Keratinocyte (primary cell): ENCODE measurements at regions not wholly inside any gene's neighbourhood (a gene's known extent, or its start where the extent isn't known, plus 50 kb on each side); places are given as distances from the start of the nearest gene placed in this dataset.

ENCODE experiments used
- EZH2 ChIP-seq: IDR thresholded peaks from one replicate; pipeline ENCODE4 v1.6.1; 2012; ENCODE audit warnings: inconsistent platforms, mild to moderate bottlenecking, low read length, moderate library complexity
- TF ChIP-seq, protein P1 (sequence below), 3 experiments: IDR thresholded peaks in 1 of 3; conservative IDR thresholded peaks in 1 of 3; optimal IDR thresholded peaks in 1 of 3; 2 replicates in 2 of 3; 3 replicates in 1 of 3; pipeline versions ENCODE3 to v1.5.1; 2011; ENCODE audit warnings: low read length in 3 of 3, mild to moderate bottlenecking in 3 of 3, moderate library complexity in 2 of 3, control low read depth in 1 of 3, inconsistent platforms in 1 of 3; ENCODE audit not compliant: insufficient read depth in 2 of 3; ENCODE audit errors: extremely low read depth in 1 of 3

DNA sequence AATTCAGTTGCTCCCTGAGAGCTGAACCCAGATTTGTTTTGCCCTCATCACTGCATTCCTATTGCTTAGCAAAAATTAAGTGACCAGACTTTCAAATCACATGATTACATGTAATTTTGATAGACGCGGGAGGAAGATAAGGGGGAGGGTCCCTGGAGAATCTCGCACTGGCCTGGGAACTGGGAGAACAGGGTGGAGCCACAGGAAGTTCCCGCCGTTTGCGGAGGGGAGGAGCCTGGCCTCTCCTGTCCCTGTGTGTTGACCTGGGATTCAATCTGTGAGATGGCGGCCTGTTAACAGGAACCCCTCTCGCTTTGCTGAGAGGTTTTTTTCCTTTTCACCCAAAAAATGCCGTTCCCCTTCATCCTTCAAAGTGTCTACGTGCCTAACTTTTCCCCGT, 142.9 kb upstream of the OR13F1 start:
- TF ChIP-seq, protein P1, sequence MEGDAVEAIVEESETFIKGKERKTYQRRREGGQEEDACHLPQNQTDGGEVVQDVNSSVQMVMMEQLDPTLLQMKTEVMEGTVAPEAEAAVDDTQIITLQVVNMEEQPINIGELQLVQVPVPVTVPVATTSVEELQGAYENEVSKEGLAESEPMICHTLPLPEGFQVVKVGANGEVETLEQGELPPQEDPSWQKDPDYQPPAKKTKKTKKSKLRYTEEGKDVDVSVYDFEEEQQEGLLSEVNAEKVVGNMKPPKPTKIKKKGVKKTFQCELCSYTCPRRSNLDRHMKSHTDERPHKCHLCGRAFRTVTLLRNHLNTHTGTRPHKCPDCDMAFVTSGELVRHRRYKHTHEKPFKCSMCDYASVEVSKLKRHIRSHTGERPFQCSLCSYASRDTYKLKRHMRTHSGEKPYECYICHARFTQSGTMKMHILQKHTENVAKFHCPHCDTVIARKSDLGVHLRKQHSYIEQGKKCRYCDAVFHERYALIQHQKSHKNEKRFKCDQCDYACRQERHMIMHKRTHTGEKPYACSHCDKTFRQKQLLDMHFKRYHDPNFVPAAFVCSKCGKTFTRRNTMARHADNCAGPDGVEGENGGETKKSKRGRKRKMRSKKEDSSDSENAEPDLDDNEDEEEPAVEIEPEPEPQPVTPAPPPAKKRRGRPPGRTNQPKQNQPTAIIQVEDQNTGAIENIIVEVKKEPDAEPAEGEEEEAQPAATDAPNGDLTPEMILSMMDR (optimal IDR thresholded peaks at IDR 0.05 in 1 of 3, IDR thresholded peaks at IDR 0.05 in 1 of 3, conservative IDR thresholded peaks at IDR 0.05 in 1 of 3; ENCODE audit: extremely low read depth in 1 of 3, insufficient read depth in 2 of 3, low read length in 3 of 3): no peak
- no peak for TF ChIP-seq EZH2
